ENCODE measurements at regions not wholly inside any gene's neighbourhood (a gene's known extent, or its start where the extent isn't known, plus 50 kb on each side); places are given as distances from the start of the nearest gene placed in this dataset.

DNA sequence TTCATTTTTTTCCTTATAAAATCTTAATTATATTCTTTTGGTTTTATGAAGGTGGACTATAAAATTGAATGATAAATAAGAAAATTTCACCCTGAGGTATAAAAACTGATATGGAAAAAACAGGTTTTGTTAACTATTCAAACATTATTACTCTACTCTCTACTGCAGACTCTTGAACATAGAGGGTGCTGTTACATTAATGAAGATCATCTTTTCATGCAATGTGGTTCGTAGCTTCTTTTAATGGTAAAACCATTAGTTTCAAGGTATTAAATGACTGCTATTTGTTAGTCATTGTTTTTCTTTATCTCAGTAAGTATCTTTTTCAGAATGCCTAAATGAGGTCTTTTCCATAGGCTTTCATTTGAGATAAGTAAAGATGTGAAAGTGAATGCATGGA, 510.4 kb downstream of the SLC16A7 start:
- Histone ChIP-seq H3K27me3 (ENCODE audit: control insufficient read depth in 4 of 4, insufficient read depth in 4 of 4, low read length in 3 of 4) (no peaks in the 10 kb centered on the region), H3K9ac (ENCODE audit: low read depth in 1 of 2, low read length in 2 of 2) (no peak overlapping the region), H3K4me3 (ENCODE audit: low read depth in 1 of 3, low read length in 3 of 3) (no peak overlapping the region), H3K27ac (ENCODE audit: low read depth in 1 of 2, low read length in 2 of 2) (no peak overlapping the region), H3K9me3 (ENCODE audit: control insufficient read depth in 4 of 4, low read length in 3 of 4) (no peaks in the 10 kb centered on the region), H3K4me1 (ENCODE audit: control insufficient read depth in 4 of 4, insufficient read depth in 4 of 4, low read length in 3 of 4) (no peaks in the 10 kb centered on the region), H3K36me3 (ENCODE audit: control insufficient read depth in 4 of 4, insufficient read depth in 3 of 4, low read depth in 1 of 4, low read length in 3 of 4) (no peaks in the 10 kb centered on the region)
- WGBS, result 49% methylated on average over 1 of the region's 1 CpG
- no peak for DNase-seq (ENCODE audit: low spot score)
- TF ChIP-seq YY1 (IDR thresholded peaks at IDR 0.05), result no peak

- no peak for DNase-seq (ENCODE audit: low spot score)
- H3K9me3 ChIP-seq (ENCODE audit: control insufficient read depth in 4 of 4, low read length in 3 of 4), result no peaks in the 10 kb centered on the region
- no peak overlapping the region for H3K9ac ChIP-seq (ENCODE audit: low read depth in 1 of 2, low read length in 2 of 2)
Observed at GRCh38 chr12:60107992-60108391, 512.2 kb downstream of the SLC16A7 start.

GRCh38 chr12:60112063-60112462, 516.2 kb downstream of the SLC16A7 start:
- H3K4me1 ChIP-seq (ENCODE audit: control insufficient read depth in 4 of 4, insufficient read depth in 4 of 4, low read length in 3 of 4), result no peaks in the 10 kb centered on the region
- no peak overlapping the region for H3K4me3 ChIP-seq (ENCODE audit: low read depth in 1 of 3, low read length in 3 of 3)
- H3K9me3 ChIP-seq (ENCODE audit: control insufficient read depth in 4 of 4, low read length in 3 of 4), result no peaks in the 10 kb centered on the region
- H3K27me3 ChIP-seq (ENCODE audit: control insufficient read depth in 4 of 4, insufficient read depth in 4 of 4, low read length in 3 of 4), result no peaks in the 10 kb centered on the region
- no peak for DNase-seq (ENCODE audit: low spot score)
- no peak overlapping the region for H3K9ac ChIP-seq (ENCODE audit: low read depth in 1 of 2, low read length in 2 of 2)
- no peaks in the 10 kb centered on the region for H3K36me3 ChIP-seq (ENCODE audit: control insufficient read depth in 4 of 4, insufficient read depth in 3 of 4, low read depth in 1 of 4, low read length in 3 of 4)
- H3K27ac ChIP-seq (ENCODE audit: low read depth in 1 of 2, low read length in 2 of 2), result no peak overlapping the region
- 78% methylated on average over 2 of the region's 2 CpGs for WGBS
- no peak for TF ChIP-seq EGR1 (IDR thresholded peaks at IDR 0.05; ENCODE audit: low read depth in 2 of 2)
- TF ChIP-seq, protein P1, sequence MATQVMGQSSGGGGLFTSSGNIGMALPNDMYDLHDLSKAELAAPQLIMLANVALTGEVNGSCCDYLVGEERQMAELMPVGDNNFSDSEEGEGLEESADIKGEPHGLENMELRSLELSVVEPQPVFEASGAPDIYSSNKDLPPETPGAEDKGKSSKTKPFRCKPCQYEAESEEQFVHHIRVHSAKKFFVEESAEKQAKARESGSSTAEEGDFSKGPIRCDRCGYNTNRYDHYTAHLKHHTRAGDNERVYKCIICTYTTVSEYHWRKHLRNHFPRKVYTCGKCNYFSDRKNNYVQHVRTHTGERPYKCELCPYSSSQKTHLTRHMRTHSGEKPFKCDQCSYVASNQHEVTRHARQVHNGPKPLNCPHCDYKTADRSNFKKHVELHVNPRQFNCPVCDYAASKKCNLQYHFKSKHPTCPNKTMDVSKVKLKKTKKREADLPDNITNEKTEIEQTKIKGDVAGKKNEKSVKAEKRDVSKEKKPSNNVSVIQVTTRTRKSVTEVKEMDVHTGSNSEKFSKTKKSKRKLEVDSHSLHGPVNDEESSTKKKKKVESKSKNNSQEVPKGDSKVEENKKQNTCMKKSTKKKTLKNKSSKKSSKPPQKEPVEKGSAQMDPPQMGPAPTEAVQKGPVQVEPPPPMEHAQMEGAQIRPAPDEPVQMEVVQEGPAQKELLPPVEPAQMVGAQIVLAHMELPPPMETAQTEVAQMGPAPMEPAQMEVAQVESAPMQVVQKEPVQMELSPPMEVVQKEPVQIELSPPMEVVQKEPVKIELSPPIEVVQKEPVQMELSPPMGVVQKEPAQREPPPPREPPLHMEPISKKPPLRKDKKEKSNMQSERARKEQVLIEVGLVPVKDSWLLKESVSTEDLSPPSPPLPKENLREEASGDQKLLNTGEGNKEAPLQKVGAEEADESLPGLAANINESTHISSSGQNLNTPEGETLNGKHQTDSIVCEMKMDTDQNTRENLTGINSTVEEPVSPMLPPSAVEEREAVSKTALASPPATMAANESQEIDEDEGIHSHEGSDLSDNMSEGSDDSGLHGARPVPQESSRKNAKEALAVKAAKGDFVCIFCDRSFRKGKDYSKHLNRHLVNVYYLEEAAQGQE (IDR thresholded peaks at IDR 0.05), result no peak
- TF ChIP-seq RAD21 (IDR thresholded peaks at IDR 0.05), result no peak
- no peak for TF ChIP-seq JUND (IDR thresholded peaks at IDR 0.05)
- no peak for TF ChIP-seq GABPA (IDR thresholded peaks at IDR 0.05 in 1 of 2, conservative IDR thresholded peaks at IDR 0.05 in 1 of 2)

More at GRCh38 chr12:60107992-60108391, 512.2 kb downstream of the SLC16A7 start:
- H3K27ac ChIP-seq (ENCODE audit: low read depth in 1 of 2, low read length in 2 of 2), result no peak overlapping the region
- no peak overlapping the region for H3K4me3 ChIP-seq (ENCODE audit: low read depth in 1 of 3, low read length in 3 of 3)
- no peaks in the 10 kb centered on the region for H3K27me3 ChIP-seq (ENCODE audit: control insufficient read depth in 4 of 4, insufficient read depth in 4 of 4, low read length in 3 of 4)
- TF ChIP-seq HNF4G (IDR thresholded peaks at IDR 0.05), result no peak
- no peak for TF ChIP-seq ATF3 (IDR thresholded peaks at IDR 0.05)
- no peak for TF ChIP-seq SP1 (IDR thresholded peaks at IDR 0.05)
- no peaks in the 10 kb centered on the region for H3K36me3 ChIP-seq (ENCODE audit: control insufficient read depth in 4 of 4, insufficient read depth in 3 of 4, low read depth in 1 of 4, low read length in 3 of 4)
- H3K4me1 ChIP-seq (ENCODE audit: control insufficient read depth in 4 of 4, insufficient read depth in 4 of 4, low read length in 3 of 4), result no peaks in the 10 kb centered on the region

DNA sequence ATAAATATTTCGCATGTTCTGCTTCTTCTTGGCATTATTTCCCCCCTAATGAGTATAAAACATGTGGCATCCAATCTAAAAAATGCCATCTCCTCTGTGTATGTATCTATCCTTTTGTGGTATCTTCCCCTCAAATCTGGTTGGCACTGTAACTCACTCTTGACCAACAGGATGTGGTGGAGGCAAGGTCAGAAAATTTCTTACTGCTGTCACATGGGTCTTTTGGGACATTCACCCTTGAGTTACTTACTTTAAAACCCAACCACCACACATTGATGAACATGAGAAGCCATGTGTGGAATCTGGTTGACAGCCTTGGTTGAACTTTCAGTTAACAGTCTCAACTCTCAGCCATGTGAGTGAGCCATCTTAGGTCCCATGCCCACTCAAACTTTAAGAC, 516.9 kb downstream of the SLC16A7 start:
- Histone ChIP-seq H3K9me3 (ENCODE audit: control insufficient read depth in 4 of 4, low read length in 3 of 4) (no peaks in the 10 kb centered on the region), H3K4me3 (ENCODE audit: low read depth in 1 of 3, low read length in 3 of 3) (no peak overlapping the region), H3K4me1 (ENCODE audit: control insufficient read depth in 4 of 4, insufficient read depth in 4 of 4, low read length in 3 of 4) (no peaks in the 10 kb centered on the region), H3K9ac (ENCODE audit: low read depth in 1 of 2, low read length in 2 of 2) (no peak overlapping the region), H3K27me3 (ENCODE audit: control insufficient read depth in 4 of 4, insufficient read depth in 4 of 4, low read length in 3 of 4) (no peaks in the 10 kb centered on the region), H3K27ac (ENCODE audit: low read depth in 1 of 2, low read length in 2 of 2) (no peak overlapping the region), H3K36me3 (ENCODE audit: control insufficient read depth in 4 of 4, insufficient read depth in 3 of 4, low read depth in 1 of 4, low read length in 3 of 4) (no peaks in the 10 kb centered on the region)
- no peak for DNase-seq (ENCODE audit: low spot score)
- WGBS, result 3% methylated on average over 1 of the region's 1 CpG
- no peak for TF ChIP-seq GABPA (IDR thresholded peaks at IDR 0.05 in 1 of 2, conservative IDR thresholded peaks at IDR 0.05 in 1 of 2)
- TF ChIP-seq SP1 (IDR thresholded peaks at IDR 0.05), result no peak
- no peak for TF ChIP-seq CTCF (IDR thresholded peaks at IDR 0.05; ENCODE audit: low read depth, low read length, missing input control)
